B cell (primary cell): ENCODE measurements at regions not wholly inside any gene's neighbourhood (a gene's known extent, or its start where the extent isn't known, plus 50 kb on each side); places are given as distances from the start of the nearest gene placed in this dataset.

ENCODE experiments used
- ATAC-seq: fragments of 200-7000 bp; cut with Tn5 transposase; one replicate; pipeline ENCODE4 v1.10.0; 2021; ENCODE audit warnings: low read depth, mild to moderate bottlenecking, moderate number of reproducible peaks, moderate library complexity
- CTCF ChIA-PET: fragments of 350-600 bp; sonication (Branson Sonifier 250); formaldehyde crosslinking; loops from one replicate; lab custom pipeline; 2021; ENCODE audit warnings: antibody characterized with exemption, inconsistent platforms; lab: Charles Lee
- POLR2A ChIA-PET: fragments of 350-600 bp; sonication (Branson Sonifier 250); formaldehyde crosslinking; loops from one replicate; lab custom pipeline; 2021; ENCODE audit warnings: antibody characterized with exemption; lab: Charles Lee
- DNase-seq: peaks from one replicate; pipeline ENCODE4 v3.0.0; 2013
- H2AFZ ChIP-seq: 2 replicates; pipeline ENCODE4 v1.6.1; 2012; ENCODE audit warnings: mild to moderate bottlenecking, low read depth, low read length; ENCODE audit not compliant: insufficient read depth, poor library complexity, severe bottlenecking
- H3K27ac ChIP-seq, 2 donors: 1 replicate in 1 of 2; 2 replicates in 1 of 2; pipeline ENCODE4 v1.5.1; 2012 to 2013; ENCODE audit warnings: low read length in 2 of 2, mild to moderate bottlenecking in 2 of 2, moderate library complexity in 1 of 2
- H3K27me3 ChIP-seq, 4 experiments: fragments of 200-600 bp in 1 of 4; sonication (generic) in 1 of 4; replicated peaks in 1 of 4; 1 replicate in 2 of 4; 2 replicates in 2 of 4; pipeline versions ENCODE4 v1.6.1 to v1.7.0; 2013 to 2016; ENCODE audit warnings: low read length in 3 of 4, mild to moderate bottlenecking in 2 of 4, mixed read lengths in 1 of 4, moderate library complexity in 1 of 4; ENCODE audit not compliant: insufficient read depth in 4 of 4, control insufficient read depth in 3 of 4; ENCODE audit errors: control extremely low read depth in 1 of 4
- H3K36me3 ChIP-seq, 2 experiments: replicated peaks in 1 of 2; 1 replicate in 1 of 2; 2 replicates in 1 of 2; pipeline versions ENCODE4 v1.6.1 to v1.7.1; 2013; ENCODE audit warnings: low read length in 1 of 2; ENCODE audit not compliant: insufficient read depth in 2 of 2, control insufficient read depth in 1 of 2; ENCODE audit errors: control extremely low read depth in 1 of 2, extremely low read depth in 1 of 2
- H3K4me1 ChIP-seq, 2 donors: fragments of 200-600 bp in 1 of 2; sonication (generic) in 1 of 2; 1 replicate in 1 of 2; 2 replicates in 1 of 2; pipeline versions ENCODE4 v1.5.1 to v1.6.1; 2013 to 2017; ENCODE audit warnings: low read length in 2 of 2; ENCODE audit not compliant: control insufficient read depth in 2 of 2, insufficient read depth in 2 of 2
- H3K4me2 ChIP-seq: replicated peaks from 2 replicates; pipeline ENCODE3; 2012; ENCODE audit warnings: mild to moderate bottlenecking, low read depth, low read length; ENCODE audit not compliant: poor library complexity, severe bottlenecking
- H3K4me3 ChIP-seq, 5 experiments: fragments of 200-600 bp in 1 of 5; sonication (generic) in 1 of 5; 1 replicate in 3 of 5; 2 replicates in 2 of 5; pipeline versions ENCODE4 v1.5.1 to v1.7.0; 2011 to 2016; ENCODE audit warnings: low read length in 4 of 5, mild to moderate bottlenecking in 4 of 5, low read depth in 2 of 5, control low read depth in 1 of 5, moderate library complexity in 1 of 5; ENCODE audit not compliant: insufficient read depth in 1 of 5; ENCODE audit errors: control extremely low read depth in 1 of 5, extremely low read depth in 1 of 5
- H3K79me2 ChIP-seq: fragments of 200-600 bp; sonication (generic); one replicate; pipeline ENCODE4 v1.6.0; 2016; ENCODE audit warnings: low read length; ENCODE audit not compliant: control insufficient read depth, insufficient read depth
- H3K9ac ChIP-seq: fragments of 200-600 bp; sonication (generic); 2 replicates; pipeline ENCODE4 v1.6.1; 2017; ENCODE audit warnings: mild to moderate bottlenecking, low read length, moderate library complexity
- H3K9me3 ChIP-seq, 3 donors: one replicate each; pipeline versions ENCODE4 v1.6.1 to v1.7.1; 2013; ENCODE audit warnings: low read length in 2 of 3; ENCODE audit not compliant: control insufficient read depth in 2 of 3, insufficient read depth in 1 of 3; ENCODE audit errors: control extremely low read depth in 1 of 3
- H4K20me1 ChIP-seq: 2 replicates; pipeline ENCODE4 v1.6.0; 2012; ENCODE audit warnings: mild to moderate bottlenecking, low read length; ENCODE audit not compliant: insufficient read depth, control insufficient read depth, poor library complexity, severe bottlenecking
- H3K27ac Mint-ChIP-seq: one replicate; pipeline ENCODE4 v1.8.0; 2021; ENCODE audit warnings: mixed read lengths
- H3K27me3 Mint-ChIP-seq: one replicate; pipeline ENCODE4 v1.8.0; 2021; ENCODE audit warnings: mixed read lengths
- H3K4me1 Mint-ChIP-seq: one replicate; pipeline ENCODE4 v1.8.0; 2021; ENCODE audit warnings: mixed read lengths
- H3K4me3 Mint-ChIP-seq: one replicate; pipeline ENCODE4 v1.8.0; 2021; ENCODE audit warnings: mixed read lengths
- H3K9me3 Mint-ChIP-seq: one replicate; pipeline ENCODE4 v1.8.0; 2022; ENCODE audit warnings: mixed read lengths; ENCODE audit not compliant: insufficient read depth
- EZH2 ChIP-seq: IDR thresholded peaks from 2 replicates; pipeline ENCODE4 v1.6.1; 2012; ENCODE audit warnings: borderline replicate concordance, low read depth, mild to moderate bottlenecking, moderate library complexity, low read length; ENCODE audit not compliant: insufficient read depth, poor library complexity, severe bottlenecking
- WGBS: methylation state at CpG from one replicate; pipeline ENCODE4 v1.1.5; 2013; ENCODE audit warnings: missing lambda C conversion rate; ENCODE audit not compliant: insufficient coverage; 5-methylcytosine and 5-hydroxymethylcytosine counted together
- intact Hi-C: fragments of 100-400 bp; cut with micrococcal nuclease; formaldehyde crosslinking; loops from one replicate; pipeline ENCODE4 v1.10.0; 2022
- TF ChIP-seq, protein P1 (sequence below): fragments of 200-600 bp; IDR thresholded peaks from one replicate; pipeline ENCODE4 v1.8.0; 2022; ENCODE audit warnings: antibody characterized with exemption, mild to moderate bottlenecking

DNA sequence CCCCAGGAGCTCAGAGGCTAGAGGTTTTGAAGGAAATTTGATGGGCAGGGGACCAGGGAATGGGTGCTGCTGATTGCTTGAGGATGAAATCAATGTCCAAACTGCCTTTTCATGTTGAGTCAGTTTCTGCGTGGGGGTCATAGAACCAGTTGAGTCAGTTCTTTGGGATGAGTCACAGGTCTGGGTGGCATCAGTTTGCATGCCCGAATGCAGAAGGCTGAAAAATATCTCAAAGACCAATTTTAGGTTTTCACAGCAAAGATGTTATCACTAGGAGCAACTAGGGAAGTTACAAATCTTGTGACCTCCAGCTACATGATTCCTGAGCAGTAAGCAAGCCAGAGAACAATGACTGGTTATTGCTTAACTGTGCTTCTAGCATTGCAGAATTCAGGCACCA, 1135.1 kb upstream of the CRIM1 start:
- TF ChIP-seq, protein P1, sequence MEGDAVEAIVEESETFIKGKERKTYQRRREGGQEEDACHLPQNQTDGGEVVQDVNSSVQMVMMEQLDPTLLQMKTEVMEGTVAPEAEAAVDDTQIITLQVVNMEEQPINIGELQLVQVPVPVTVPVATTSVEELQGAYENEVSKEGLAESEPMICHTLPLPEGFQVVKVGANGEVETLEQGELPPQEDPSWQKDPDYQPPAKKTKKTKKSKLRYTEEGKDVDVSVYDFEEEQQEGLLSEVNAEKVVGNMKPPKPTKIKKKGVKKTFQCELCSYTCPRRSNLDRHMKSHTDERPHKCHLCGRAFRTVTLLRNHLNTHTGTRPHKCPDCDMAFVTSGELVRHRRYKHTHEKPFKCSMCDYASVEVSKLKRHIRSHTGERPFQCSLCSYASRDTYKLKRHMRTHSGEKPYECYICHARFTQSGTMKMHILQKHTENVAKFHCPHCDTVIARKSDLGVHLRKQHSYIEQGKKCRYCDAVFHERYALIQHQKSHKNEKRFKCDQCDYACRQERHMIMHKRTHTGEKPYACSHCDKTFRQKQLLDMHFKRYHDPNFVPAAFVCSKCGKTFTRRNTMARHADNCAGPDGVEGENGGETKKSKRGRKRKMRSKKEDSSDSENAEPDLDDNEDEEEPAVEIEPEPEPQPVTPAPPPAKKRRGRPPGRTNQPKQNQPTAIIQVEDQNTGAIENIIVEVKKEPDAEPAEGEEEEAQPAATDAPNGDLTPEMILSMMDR, result no peak
- TF ChIP-seq EZH2, result no peak
- H3K4me2 ChIP-seq, result no peak overlapping the region
- Mint-ChIP-seq H3K9me3 (no peaks in the 10 kb centered on the region), H3K4me3 (no peak overlapping the region), H3K27ac (no peak overlapping the region), H3K27me3 (no peaks in the 10 kb centered on the region), H3K4me1 (no peaks in the 10 kb centered on the region)
- H2AFZ ChIP-seq, result no peak overlapping the region
- 83% methylated on average over 2 of the region's 2 CpGs for WGBS
- ChIA-PET POLR2A (no interaction called here), CTCF (no interaction called here)
- H3K79me2 ChIP-seq, result no peaks in the 10 kb centered on the region
- no peak for DNase-seq
- H3K36me3 ChIP-seq, result no peaks in the 10 kb centered on the region
- no peaks in the 10 kb centered on the region for H4K20me1 ChIP-seq
- H3K9ac ChIP-seq, result no peak overlapping the region
- H3K4me1 ChIP-seq, result no peaks in the 10 kb centered on the region
- intact Hi-C loops, result no loop called here
- H3K27me3 ChIP-seq, result no peaks in the 10 kb centered on the region
- H3K27ac ChIP-seq, result no peak overlapping the region
- no peak for ATAC-seq
- no peaks in the 10 kb centered on the region for H3K9me3 ChIP-seq
- no peak overlapping the region for H3K4me3 ChIP-seq

DNA sequence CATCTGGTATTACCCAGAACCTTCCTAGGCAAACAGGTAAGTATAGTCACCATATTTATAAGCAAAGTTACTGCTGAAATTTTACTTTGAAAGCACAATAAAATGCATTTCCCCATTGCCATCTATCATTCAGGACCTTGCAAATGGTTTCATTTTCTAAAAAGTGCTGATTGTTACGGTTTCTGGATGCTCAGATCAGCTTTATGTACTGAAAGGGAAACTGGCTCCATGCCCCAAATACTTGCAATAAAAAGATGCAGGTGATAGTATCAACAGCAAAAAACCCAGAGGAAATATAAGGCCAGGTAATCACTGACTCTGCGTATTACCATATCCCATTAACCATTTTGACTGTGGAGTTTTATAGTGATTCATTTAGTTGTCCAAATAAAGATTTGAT, 1150.7 kb upstream of the CRIM1 start:
- Mint-ChIP-seq H3K27ac (no peak overlapping the region), H3K4me3 (no peak overlapping the region), H3K9me3 (peaks cover 3% of the 10 kb centered on the region), H3K27me3 (no peaks in the 10 kb centered on the region), H3K4me1 (no peaks in the 10 kb centered on the region)
- intact Hi-C loops, result no loop called here
- Histone ChIP-seq H3K36me3 (no peaks in the 10 kb centered on the region), H3K9me3 (no peaks in the 10 kb centered on the region), H3K4me3 (no peak overlapping the region), H3K4me2 (no peak overlapping the region), H3K79me2 (no peaks in the 10 kb centered on the region), H2AFZ (no peak overlapping the region), H3K4me1 (no peaks in the 10 kb centered on the region), H3K9ac (no peak overlapping the region), H4K20me1 (no peaks in the 10 kb centered on the region), H3K27ac (no peak overlapping the region), H3K27me3 (no peaks in the 10 kb centered on the region)
- DNase-seq (no peak), ATAC-seq (no peak)
- WGBS, result no CpG with 5 or more reads among the region's 2 CpGs
- no peak for TF ChIP-seq EZH2
- TF ChIP-seq, protein P1, result no peak
- ChIA-PET POLR2A (no interaction called here), CTCF (no interaction called here)
